ENCODE measurements at regions not wholly inside any gene's neighbourhood (a gene's known extent, or its start where the extent isn't known, plus 50 kb on each side); places are given as distances from the start of the nearest gene placed in this dataset.
A peak's percentile ranks its signal among the peaks of the same experiment; 100 is the strongest.

GRCh38 chr17:71959154-71959553 is 161.7 kb upstream of the SOX9 start:
- TF ChIP-seq POLR2A (IDR thresholded peaks at IDR 0.05; ENCODE audit: control extremely low read depth in 1 of 2, low read depth in 2 of 2, low read length in 2 of 2): no peak
- peak in 2 of 3 experiments; percentile 20 to 53; a peak in 2 of 4 replicates for TF ChIP-seq CTCF (IDR thresholded peaks at IDR 0.05; ENCODE audit: control extremely low read depth in 1 of 3, insufficient read depth in 1 of 3, low read depth in 1 of 3, low read length in 3 of 3)
- TF ChIP-seq SP2 (IDR thresholded peaks at IDR 0.05; ENCODE audit: low read length): no peak
- no peak for TF ChIP-seq SP1 (IDR thresholded peaks at IDR 0.05; ENCODE audit: low read depth, low read length)
- no peak for TF ChIP-seq GABPA (IDR thresholded peaks at IDR 0.05; ENCODE audit: borderline replicate concordance, insufficient read depth, low read length)
- TF ChIP-seq FOSL1 (IDR thresholded peaks at IDR 0.05; ENCODE audit: insufficient read depth, low read depth, low read length): no peak
- TF ChIP-seq EZH2 (IDR thresholded peaks at IDR 0.05; ENCODE audit: low read depth, low read length, severe bottlenecking): no peak
- TF ChIP-seq ATF2 (IDR thresholded peaks at IDR 0.05; ENCODE audit: low read length): no peak
- TF ChIP-seq ASH2L (IDR thresholded peaks at IDR 0.05; ENCODE audit: low read length): no peak
- TF ChIP-seq CHD1 (IDR thresholded peaks at IDR 0.05; ENCODE audit: low read depth, low read length): no peak
- no peak for TF ChIP-seq MAX (IDR thresholded peaks at IDR 0.05)
- no peak for TF ChIP-seq EP300 (IDR thresholded peaks at IDR 0.05; ENCODE audit: borderline replicate concordance in 1 of 2, low read depth in 2 of 2, low read length in 2 of 2)
- TF ChIP-seq RAD21 (IDR thresholded peaks at IDR 0.05 in 1 of 2, conservative IDR thresholded peaks at IDR 0.05 in 1 of 2; ENCODE audit: low read depth in 2 of 2, low read length in 2 of 2): peak; percentile 35 to 39; a peak in 3 of 4 replicates
- no peak for TF ChIP-seq POLR2AphosphoS5 (IDR thresholded peaks at IDR 0.05; ENCODE audit: low read depth, low read length)
